ENCODE measurements at regions not wholly inside any gene's neighbourhood (a gene's known extent, or its start where the extent isn't known, plus 50 kb on each side); places are given as distances from the start of the nearest gene placed in this dataset.

DNA sequence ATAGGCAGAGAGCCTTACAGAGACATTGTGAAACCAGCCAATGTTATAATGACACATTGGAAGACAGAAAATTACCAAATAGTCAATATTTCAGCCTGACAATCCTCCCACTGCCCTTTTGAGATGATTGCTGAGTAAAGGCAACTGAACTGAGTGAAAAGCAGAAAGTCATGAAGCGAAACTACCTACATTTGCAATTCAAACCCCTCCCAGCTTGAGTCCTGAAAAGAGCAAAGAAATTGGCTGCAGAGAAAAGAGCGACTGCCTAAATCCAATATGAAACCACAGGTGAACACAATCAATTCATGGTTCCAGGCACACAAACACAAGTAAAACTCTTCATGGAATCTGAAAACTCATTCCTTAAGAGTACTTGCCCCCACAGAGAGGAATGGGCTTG, 143.4 kb upstream of the CHRM3 start:
- Histone ChIP-seq H3K36me3 (ENCODE audit: insufficient read depth, low read length) (no peaks in the 10 kb centered on the region), H3K4me1 (ENCODE audit: insufficient read depth, low read length) (no peaks in the 10 kb centered on the region), H2AFZ (ENCODE audit: low read depth, low read length) (no peak overlapping the region), H3K27me3 (ENCODE audit: insufficient read depth, low read length, poor library complexity) (no peaks in the 10 kb centered on the region), H3K4me3 (ENCODE audit: low read depth in 1 of 2, low read length in 2 of 2) (no peak overlapping the region), H3K27ac (ENCODE audit: low read length) (no peak overlapping the region), H3K9ac (ENCODE audit: low read depth, low read length) (no peak overlapping the region), H3K79me2 (ENCODE audit: insufficient read depth, low read length) (no peaks in the 10 kb centered on the region), H3K9me3 (ENCODE audit: insufficient read depth, low read length, severe bottlenecking) (no peaks in the 10 kb centered on the region), H3K4me2 (ENCODE audit: insufficient read depth, low read length) (no peak overlapping the region), H4K20me1 (ENCODE audit: insufficient read depth, low read length) (no peaks in the 10 kb centered on the region)
- no peak for DNase-seq
- ATAC-seq (ENCODE audit: insufficient read depth, low read depth) = no peak
- TF ChIP-seq EZH2 (IDR thresholded peaks at IDR 0.05; ENCODE audit: borderline replicate concordance, low read depth, low read length, severe bottlenecking) = no peak
- TF ChIP-seq, protein P1, sequence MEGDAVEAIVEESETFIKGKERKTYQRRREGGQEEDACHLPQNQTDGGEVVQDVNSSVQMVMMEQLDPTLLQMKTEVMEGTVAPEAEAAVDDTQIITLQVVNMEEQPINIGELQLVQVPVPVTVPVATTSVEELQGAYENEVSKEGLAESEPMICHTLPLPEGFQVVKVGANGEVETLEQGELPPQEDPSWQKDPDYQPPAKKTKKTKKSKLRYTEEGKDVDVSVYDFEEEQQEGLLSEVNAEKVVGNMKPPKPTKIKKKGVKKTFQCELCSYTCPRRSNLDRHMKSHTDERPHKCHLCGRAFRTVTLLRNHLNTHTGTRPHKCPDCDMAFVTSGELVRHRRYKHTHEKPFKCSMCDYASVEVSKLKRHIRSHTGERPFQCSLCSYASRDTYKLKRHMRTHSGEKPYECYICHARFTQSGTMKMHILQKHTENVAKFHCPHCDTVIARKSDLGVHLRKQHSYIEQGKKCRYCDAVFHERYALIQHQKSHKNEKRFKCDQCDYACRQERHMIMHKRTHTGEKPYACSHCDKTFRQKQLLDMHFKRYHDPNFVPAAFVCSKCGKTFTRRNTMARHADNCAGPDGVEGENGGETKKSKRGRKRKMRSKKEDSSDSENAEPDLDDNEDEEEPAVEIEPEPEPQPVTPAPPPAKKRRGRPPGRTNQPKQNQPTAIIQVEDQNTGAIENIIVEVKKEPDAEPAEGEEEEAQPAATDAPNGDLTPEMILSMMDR (IDR thresholded peaks at IDR 0.05; ENCODE audit: borderline replicate concordance, extremely low read depth, low read length, poor library complexity, severe bottlenecking) = no peak

DNA sequence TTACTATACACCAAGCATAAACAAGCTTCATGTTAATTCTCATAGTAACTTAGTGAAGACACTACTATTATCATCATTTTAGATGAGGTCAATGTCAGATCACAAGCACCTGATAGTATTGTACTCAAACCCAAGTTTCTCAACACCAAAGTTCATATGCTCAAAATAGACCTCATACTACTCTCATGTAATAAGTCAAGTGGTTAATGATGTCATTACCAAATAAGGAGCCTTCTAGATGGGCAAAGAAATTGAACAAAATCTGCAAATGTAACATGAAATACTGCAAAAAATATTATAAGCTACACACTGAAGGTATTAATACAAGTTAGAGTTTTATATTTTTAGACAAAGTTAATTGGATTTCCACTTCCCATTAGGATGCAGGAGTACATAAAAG, 144.0 kb upstream of the CHRM3 start:
- Histone ChIP-seq H3K4me3 (ENCODE audit: low read depth in 1 of 2, low read length in 2 of 2) (no peak overlapping the region), H3K9ac (ENCODE audit: low read depth, low read length) (no peak overlapping the region), H3K9me3 (ENCODE audit: insufficient read depth, low read length, severe bottlenecking) (no peaks in the 10 kb centered on the region), H4K20me1 (ENCODE audit: insufficient read depth, low read length) (no peaks in the 10 kb centered on the region), H3K27me3 (ENCODE audit: insufficient read depth, low read length, poor library complexity) (no peaks in the 10 kb centered on the region), H2AFZ (ENCODE audit: low read depth, low read length) (no peak overlapping the region), H3K79me2 (ENCODE audit: insufficient read depth, low read length) (no peaks in the 10 kb centered on the region), H3K4me1 (ENCODE audit: insufficient read depth, low read length) (no peaks in the 10 kb centered on the region), H3K27ac (ENCODE audit: low read length) (no peak overlapping the region), H3K4me2 (ENCODE audit: insufficient read depth, low read length) (no peak overlapping the region), H3K36me3 (ENCODE audit: insufficient read depth, low read length) (no peaks in the 10 kb centered on the region)
- ATAC-seq (ENCODE audit: insufficient read depth, low read depth) (no peak), DNase-seq (no peak)
- TF ChIP-seq, protein P1 (IDR thresholded peaks at IDR 0.05; ENCODE audit: borderline replicate concordance, extremely low read depth, low read length, poor library complexity, severe bottlenecking) = no peak
- no peak for TF ChIP-seq EZH2 (IDR thresholded peaks at IDR 0.05; ENCODE audit: borderline replicate concordance, low read depth, low read length, severe bottlenecking)

DNA sequence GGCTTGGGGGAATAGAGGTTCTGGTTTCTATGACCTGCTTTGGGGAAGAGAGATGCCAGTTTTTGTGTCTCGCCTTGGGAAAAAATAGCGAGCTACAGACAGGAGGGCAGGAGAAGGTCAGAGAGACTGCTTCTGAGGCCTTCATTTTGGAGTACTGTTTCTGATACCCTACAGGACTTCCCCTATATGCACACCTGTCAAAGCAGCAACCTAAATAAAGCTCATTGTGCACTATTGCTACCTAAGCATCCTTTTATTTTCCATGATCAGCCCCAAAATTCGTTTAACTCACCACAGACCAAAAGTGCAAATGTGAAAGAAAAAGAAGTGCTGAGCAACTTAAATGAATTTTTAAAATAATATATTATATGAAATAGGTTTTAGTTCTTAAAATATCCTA, 145.6 kb upstream of the CHRM3 start:
- no peaks in the 10 kb centered on the region for H3K36me3 ChIP-seq (ENCODE audit: insufficient read depth, low read length)
- DNase-seq (no peak), ATAC-seq (ENCODE audit: insufficient read depth, low read depth) (no peak)
- H3K4me3 ChIP-seq (ENCODE audit: low read depth in 1 of 2, low read length in 2 of 2) = no peak overlapping the region
- no peak overlapping the region for H2AFZ ChIP-seq (ENCODE audit: low read depth, low read length)
- H3K9me3 ChIP-seq (ENCODE audit: insufficient read depth, low read length, severe bottlenecking) = no peaks in the 10 kb centered on the region
- H3K9ac ChIP-seq (ENCODE audit: low read depth, low read length) = no peak overlapping the region
- no peaks in the 10 kb centered on the region for H4K20me1 ChIP-seq (ENCODE audit: insufficient read depth, low read length)
- no peaks in the 10 kb centered on the region for H3K4me1 ChIP-seq (ENCODE audit: insufficient read depth, low read length)
- no peak overlapping the region for H3K27ac ChIP-seq (ENCODE audit: low read length)
- TF ChIP-seq, protein P1 (IDR thresholded peaks at IDR 0.05; ENCODE audit: borderline replicate concordance, extremely low read depth, low read length, poor library complexity, severe bottlenecking) = no peak
- TF ChIP-seq EZH2 (IDR thresholded peaks at IDR 0.05; ENCODE audit: borderline replicate concordance, low read depth, low read length, severe bottlenecking) = no peak
- no peak overlapping the region for H3K4me2 ChIP-seq (ENCODE audit: insufficient read depth, low read length)
- no peaks in the 10 kb centered on the region for H3K27me3 ChIP-seq (ENCODE audit: insufficient read depth, low read length, poor library complexity)
- H3K79me2 ChIP-seq (ENCODE audit: insufficient read depth, low read length) = no peaks in the 10 kb centered on the region

DNA sequence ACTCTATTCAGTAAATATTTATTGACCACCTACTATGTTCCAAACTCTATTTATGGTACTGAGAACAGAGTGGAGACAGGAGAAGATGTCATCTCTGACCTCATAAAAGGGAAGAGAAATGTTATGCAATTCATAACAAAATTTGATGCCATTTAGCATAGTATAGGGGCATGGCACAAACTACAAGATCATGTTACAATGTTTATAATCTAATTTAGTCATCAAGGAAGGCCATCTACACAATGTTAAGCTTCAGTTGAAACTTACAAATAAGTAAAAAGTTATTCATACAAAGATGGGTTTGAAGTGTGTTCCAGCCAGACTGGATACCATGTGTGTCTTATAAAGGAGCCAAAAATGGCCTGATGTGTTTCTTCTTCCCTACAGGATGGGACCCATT, 146.8 kb upstream of the CHRM3 start:
- H3K4me3 ChIP-seq (ENCODE audit: low read depth in 1 of 2, low read length in 2 of 2) = no peak overlapping the region
- no peaks in the 10 kb centered on the region for H4K20me1 ChIP-seq (ENCODE audit: insufficient read depth, low read length)
- no peak overlapping the region for H3K27ac ChIP-seq (ENCODE audit: low read length)
- H3K79me2 ChIP-seq (ENCODE audit: insufficient read depth, low read length) = no peaks in the 10 kb centered on the region
- H3K4me2 ChIP-seq (ENCODE audit: insufficient read depth, low read length) = no peak overlapping the region
- H3K36me3 ChIP-seq (ENCODE audit: insufficient read depth, low read length) = no peaks in the 10 kb centered on the region
- DNase-seq = no peak
- H2AFZ ChIP-seq (ENCODE audit: low read depth, low read length) = no peak overlapping the region
- H3K9ac ChIP-seq (ENCODE audit: low read depth, low read length) = no peak overlapping the region
- H3K9me3 ChIP-seq (ENCODE audit: insufficient read depth, low read length, severe bottlenecking) = no peaks in the 10 kb centered on the region
- ATAC-seq (ENCODE audit: insufficient read depth, low read depth) = no peak
- TF ChIP-seq, protein P1 (IDR thresholded peaks at IDR 0.05; ENCODE audit: borderline replicate concordance, extremely low read depth, low read length, poor library complexity, severe bottlenecking) = no peak
- no peak for TF ChIP-seq EZH2 (IDR thresholded peaks at IDR 0.05; ENCODE audit: borderline replicate concordance, low read depth, low read length, severe bottlenecking)
- H3K4me1 ChIP-seq (ENCODE audit: insufficient read depth, low read length) = no peaks in the 10 kb centered on the region
- H3K27me3 ChIP-seq (ENCODE audit: insufficient read depth, low read length, poor library complexity) = no peaks in the 10 kb centered on the region

Data from DND-41 (cell line).